ENCODE measurements at regions not wholly inside any gene's neighbourhood (a gene's known extent, or its start where the extent isn't known, plus 50 kb on each side); places are given as distances from the start of the nearest gene placed in this dataset.

GRCh38 chr12:65597527-65597926, 226.8 kb upstream of the HMGA2 start:
- TF ChIP-seq CTCF (conservative IDR thresholded peaks at IDR 0.05; ENCODE audit: low read depth, low read length) (no peak), EZH2 (IDR thresholded peaks at IDR 0.05; ENCODE audit: borderline replicate concordance, low read depth, low read length, poor library complexity, severe bottlenecking) (no peak)
